ENCODE measurements at regions not wholly inside any gene's neighbourhood (a gene's known extent, or its start where the extent isn't known, plus 50 kb on each side); places are given as distances from the start of the nearest gene placed in this dataset.

GRCh38 chr3:105077060-105077822 is 289.5 kb upstream of the ALCAM start:
- Histone ChIP-seq H3K4me1 (no peaks in the 10 kb centered on the region), H3K4me3 (no peak overlapping the region), H3K27me3 (no peaks in the 10 kb centered on the region), H3K27ac (replicated peaks in 1 of 4) (no peak overlapping the region), H3K36me3 (no peaks in the 10 kb centered on the region), H3K9me3 (peaks cover 0 to 14% (median 3%) of the 10 kb centered on the region in 4 donors)
- intact Hi-C loops (cut with DNase I) = no loop called here
- no peak for TF ChIP-seq EP300 (IDR thresholded peaks at IDR 0.05)
- no peak for TF ChIP-seq POLR2AphosphoS5 (IDR thresholded peaks at IDR 0.05)
- TF ChIP-seq CTCF (IDR thresholded peaks at IDR 0.05) = no peak
- TF ChIP-seq POLR2A (IDR thresholded peaks at IDR 0.05; ENCODE audit: low read depth) = no peak
- 96% methylated on average over 4 of the region's 4 CpGs for WGBS
- DNase-seq (ENCODE audit: extremely low spot score) = no peak

DNA sequence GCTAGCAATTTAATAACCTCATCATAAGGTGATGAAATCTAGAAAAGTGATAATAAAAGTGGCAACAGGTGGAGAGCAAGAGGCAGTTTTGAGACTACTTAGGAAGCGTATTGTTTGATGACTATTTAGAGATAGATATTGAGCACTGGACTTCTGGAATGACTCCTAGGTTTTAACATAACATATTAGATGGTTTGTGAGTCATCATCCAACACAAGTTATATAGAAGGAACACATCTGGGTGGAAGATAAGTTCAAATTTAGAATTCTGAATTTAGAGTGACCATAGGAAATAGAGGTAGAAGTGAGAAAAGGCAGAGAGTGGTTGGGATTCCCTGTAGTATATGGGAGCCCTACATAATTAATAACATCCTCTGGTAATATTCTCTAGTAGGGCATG is 282.8 kb upstream of the ALCAM start:
- Histone ChIP-seq H3K4me1 (no peaks in the 10 kb centered on the region), H3K36me3 (no peaks in the 10 kb centered on the region), H3K27ac (replicated peaks in 1 of 4) (no peak overlapping the region), H3K4me3 (no peak overlapping the region), H3K27me3 (no peaks in the 10 kb centered on the region), H3K9me3 (no peaks in the 10 kb centered on the region)
- TF ChIP-seq CTCF (IDR thresholded peaks at IDR 0.05) (no peak), POLR2A (IDR thresholded peaks at IDR 0.05; ENCODE audit: low read depth) (no peak), EP300 (IDR thresholded peaks at IDR 0.05) (no peak), POLR2AphosphoS5 (IDR thresholded peaks at IDR 0.05) (no peak)
- intact Hi-C loops (cut with DNase I) = no loop called here
- 93% methylated on average over 1 of the region's 1 CpG for WGBS
- DNase-seq (ENCODE audit: extremely low spot score) = no peak

- Histone ChIP-seq H3K4me1 (no peaks in the 10 kb centered on the region), H3K36me3 (no peaks in the 10 kb centered on the region), H3K4me3 (no peak overlapping the region), H3K9me3 (no peaks in the 10 kb centered on the region), H3K27me3 (no peaks in the 10 kb centered on the region), H3K27ac (replicated peaks in 1 of 4) (no peak overlapping the region)
- TF ChIP-seq EP300 (IDR thresholded peaks at IDR 0.05) (no peak), POLR2A (IDR thresholded peaks at IDR 0.05; ENCODE audit: low read depth) (no peak), CTCF (IDR thresholded peaks at IDR 0.05) (no peak), POLR2AphosphoS5 (IDR thresholded peaks at IDR 0.05) (no peak)
- no peak for DNase-seq (ENCODE audit: extremely low spot score)
- intact Hi-C loops (cut with DNase I) = no loop called here
Observed at GRCh38 chr3:105085506-105085905, 281.2 kb upstream of the ALCAM start.

GRCh38 chr3:105093371-105094252 is 273.1 kb upstream of the ALCAM start:
- 61% methylated on average over 7 of the region's 7 CpGs for WGBS

More at GRCh38 chr3:105093371-105094252, 273.1 kb upstream of the ALCAM start:
- intact Hi-C loops (cut with DNase I) = no loop called here
- Histone ChIP-seq H3K4me1 (no peaks in the 10 kb centered on the region), H3K4me3 (no peak overlapping the region), H3K36me3 (no peaks in the 10 kb centered on the region), H3K27me3 (no peaks in the 10 kb centered on the region), H3K27ac (replicated peaks in 1 of 4) (no peak overlapping the region), H3K9me3 (peaks cover 0 to 4% (median 0%) of the 10 kb centered on the region in 4 donors)
- TF ChIP-seq EP300 (IDR thresholded peaks at IDR 0.05) (no peak), POLR2A (IDR thresholded peaks at IDR 0.05; ENCODE audit: low read depth) (no peak), POLR2AphosphoS5 (IDR thresholded peaks at IDR 0.05) (no peak), CTCF (IDR thresholded peaks at IDR 0.05) (no peak)
- no peak for DNase-seq (ENCODE audit: extremely low spot score)
